Stomach (tissue), 8 donors: ENCODE measurements at regions not wholly inside any gene's neighbourhood (a gene's known extent, or its start where the extent isn't known, plus 50 kb on each side); places are given as distances from the start of the nearest gene placed in this dataset.
A peak's percentile ranks its signal among the peaks of the same experiment; 100 is the strongest.

ENCODE experiments used
- DNase-seq, 2 donors: peaks; one replicate each; pipeline versions ENCODE4 v3.0.0 to v3.0.0-alpha.2; 2013 to 2019
- H3K27ac ChIP-seq, 5 donors: fragments of 200-600 bp in 4 of 5; sonication (generic) in 4 of 5; one replicate each; pipeline ENCODE4 v1.5.1; 2013 to 2019; ENCODE audit warnings: mild to moderate bottlenecking in 1 of 5, moderate library complexity in 1 of 5
- H3K27me3 ChIP-seq, 3 donors: fragments of 200-600 bp; sonication (generic); one replicate each; pipeline ENCODE4 v1.5.1; 2017 to 2019; ENCODE audit warnings: mixed run types in 1 of 3
- H3K36me3 ChIP-seq, 4 donors: fragments of 200-600 bp; sonication (generic); 1 replicate in 3 of 4; 2 replicates in 1 of 4; pipeline ENCODE4 v1.5.1; 2016 to 2019
- H3K4me1 ChIP-seq, 4 donors: fragments of 200-600 bp; sonication (generic); one replicate each; pipeline ENCODE4 v1.5.1; 2016 to 2019
- H3K4me3 ChIP-seq, 4 donors: fragments of 200-600 bp; sonication (generic) in 3 of 4; one replicate each; pipeline ENCODE4 v1.5.1; 2016 to 2019; ENCODE audit warnings: mild to moderate bottlenecking in 1 of 4
- H3K9me3 ChIP-seq, 4 donors: fragments of 200-600 bp; sonication (generic); one replicate each; pipeline ENCODE4 v1.5.1; 2016 to 2019
- EP300 ChIP-seq: sonication (generic); formaldehyde crosslinking; IDR thresholded peaks from one replicate; pipeline ENCODE4 v1.6.1; 2017; ENCODE audit warnings: antibody characterized with exemption
- POLR2A ChIP-seq, 4 donors: fragments of 450-650 bp; IDR thresholded peaks; one replicate each; pipeline ENCODE4 v1.6.1; 2016; ENCODE audit warnings: antibody characterized with exemption in 4 of 4, control low read depth in 2 of 4, mild to moderate bottlenecking in 1 of 4, moderate library complexity in 1 of 4
- POLR2AphosphoS5 ChIP-seq, 3 donors: sonication (generic); formaldehyde crosslinking; IDR thresholded peaks; one replicate each; pipeline ENCODE4 v1.6.1; 2016; ENCODE audit warnings: antibody characterized with exemption in 3 of 3
- WGBS, 5 donors: extraction: QIAGEN DNeasy Blood & Tissue Kit in 3 of 5; methylation state at CpG; one replicate each; pipeline versions ENCODE4 v1.1.5 to v1.1.7; 2013 to 2018; 5-methylcytosine and 5-hydroxymethylcytosine counted together
- intact Hi-C: fragments of 100-400 bp; cut with DNase I; formaldehyde crosslinking; loops from one replicate; pipeline ENCODE4 v1.15.1; 2023; ENCODE audit warnings: low total_unique reads
- TF ChIP-seq, protein P1 (sequence below), 7 experiments: fragments of 450-650 bp in 4 of 7; fragments of 200-600 bp in 3 of 7; sonication (generic) in 3 of 7; IDR thresholded peaks; one replicate each; pipeline ENCODE4 v1.5.1; 2016 to 2019; ENCODE audit warnings: antibody characterized with exemption in 7 of 7, control low read depth in 2 of 7, mild to moderate bottlenecking in 1 of 7
- donor health status: healthy with polysubstance abuse.
- donor health status: Bipolar disorder and iron deficiency.
- donor health status: healthy.

DNA sequence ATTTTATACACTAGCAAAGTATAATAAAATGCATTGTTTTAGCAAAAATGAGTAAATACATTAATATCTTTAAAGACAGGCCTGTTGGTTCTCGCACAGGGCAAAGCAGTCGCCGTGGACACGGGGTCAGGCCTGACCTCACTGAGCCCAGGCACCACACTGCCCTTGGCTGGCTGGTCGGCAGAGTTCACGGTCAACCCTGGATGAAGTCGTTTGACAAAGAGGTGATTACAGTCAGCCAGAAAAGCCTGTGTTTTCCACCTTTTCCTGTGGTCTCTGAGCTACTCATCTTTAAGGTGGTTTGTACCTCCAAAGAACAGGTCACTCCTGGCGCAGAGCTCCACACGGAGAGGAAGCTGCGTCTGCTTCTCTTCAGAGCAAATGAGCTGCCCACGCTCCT lies 191.5 kb downstream of the DLL1 start:
- H3K27ac ChIP-seq = no peak overlapping the region
- 79 to 88% (median 85%) methylated on average over 11 of the region's 11 CpGs for WGBS, 5 donors
- H3K36me3 ChIP-seq = no peaks in the 10 kb centered on the region
- peak in 1 of 2 donors; percentile 13 for DNase-seq
- H3K27me3 ChIP-seq = peaks cover 0 to 13% (median 0%) of the 10 kb centered on the region in 3 donors
- peaks cover 0 to 9% (median 0%) of the 10 kb centered on the region in 4 donors for H3K9me3 ChIP-seq
- no peak overlapping the region for H3K4me3 ChIP-seq
- TF ChIP-seq, protein P1, sequence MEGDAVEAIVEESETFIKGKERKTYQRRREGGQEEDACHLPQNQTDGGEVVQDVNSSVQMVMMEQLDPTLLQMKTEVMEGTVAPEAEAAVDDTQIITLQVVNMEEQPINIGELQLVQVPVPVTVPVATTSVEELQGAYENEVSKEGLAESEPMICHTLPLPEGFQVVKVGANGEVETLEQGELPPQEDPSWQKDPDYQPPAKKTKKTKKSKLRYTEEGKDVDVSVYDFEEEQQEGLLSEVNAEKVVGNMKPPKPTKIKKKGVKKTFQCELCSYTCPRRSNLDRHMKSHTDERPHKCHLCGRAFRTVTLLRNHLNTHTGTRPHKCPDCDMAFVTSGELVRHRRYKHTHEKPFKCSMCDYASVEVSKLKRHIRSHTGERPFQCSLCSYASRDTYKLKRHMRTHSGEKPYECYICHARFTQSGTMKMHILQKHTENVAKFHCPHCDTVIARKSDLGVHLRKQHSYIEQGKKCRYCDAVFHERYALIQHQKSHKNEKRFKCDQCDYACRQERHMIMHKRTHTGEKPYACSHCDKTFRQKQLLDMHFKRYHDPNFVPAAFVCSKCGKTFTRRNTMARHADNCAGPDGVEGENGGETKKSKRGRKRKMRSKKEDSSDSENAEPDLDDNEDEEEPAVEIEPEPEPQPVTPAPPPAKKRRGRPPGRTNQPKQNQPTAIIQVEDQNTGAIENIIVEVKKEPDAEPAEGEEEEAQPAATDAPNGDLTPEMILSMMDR (IDR thresholded peaks at IDR 0.05) = no peak
- intact Hi-C loops = no loop called here
- peaks cover 0 to 4% (median 0%) of the 10 kb centered on the region in 4 donors for H3K4me1 ChIP-seq

DNA sequence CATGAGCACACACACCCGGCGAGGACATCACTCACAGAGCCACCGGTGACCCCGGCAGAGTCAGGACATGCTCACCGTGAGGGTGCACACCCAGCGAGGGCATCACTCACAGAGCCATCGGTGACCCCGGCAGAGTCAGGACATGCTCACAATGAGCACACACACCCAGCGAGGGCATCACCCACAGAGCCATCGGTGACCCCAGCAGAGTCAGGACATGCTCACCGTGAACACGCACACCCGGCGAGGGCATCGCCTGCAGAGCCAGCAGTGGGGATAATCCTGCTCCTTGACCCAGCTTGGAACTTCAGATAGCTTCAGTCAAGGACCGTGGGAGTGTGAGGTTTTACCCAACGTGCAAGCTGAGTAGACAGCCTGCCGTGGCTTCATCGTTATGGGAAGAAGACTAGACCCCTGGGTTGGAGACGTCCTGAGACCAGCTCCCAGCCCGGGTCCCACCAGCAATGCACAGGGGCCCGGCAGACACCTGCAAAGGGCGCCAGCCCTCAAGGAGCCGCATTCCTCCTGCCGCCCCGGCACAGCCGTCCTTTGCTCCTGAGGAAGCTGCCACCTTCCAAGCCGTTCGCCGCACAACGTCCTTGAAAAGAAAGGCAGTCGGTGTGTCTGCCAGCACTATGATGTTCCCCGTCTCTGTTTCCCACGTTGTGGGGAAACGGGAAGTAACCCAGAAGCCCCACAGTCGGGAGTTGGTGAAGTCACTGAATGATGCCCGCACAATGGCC lies 192.3 kb downstream of the DLL1 start:
- Histone ChIP-seq H3K36me3 (no peaks in the 10 kb centered on the region), H3K27me3 (peaks cover 0 to 13% (median 0%) of the 10 kb centered on the region in 3 donors), H3K27ac (no peak overlapping the region), H3K4me3 (no peak overlapping the region), H3K9me3 (peaks cover 0 to 9% (median 0%) of the 10 kb centered on the region in 4 donors), H3K4me1 (peaks cover 0 to 4% (median 0%) of the 10 kb centered on the region in 4 donors)
- intact Hi-C loops = no loop called here
- 86 to 95% (median 91%) methylated on average over 28 to 37 of the region's 37 CpGs for WGBS, 5 donors
- TF ChIP-seq EP300 (no peak), POLR2AphosphoS5 (IDR thresholded peaks at IDR 0.05) (no peak), POLR2A (IDR thresholded peaks at IDR 0.05) (no peak)
- TF ChIP-seq, protein P1 (IDR thresholded peaks at IDR 0.05) = no peak
- DNase-seq = peak in 1 of 2 donors; percentile 22

DNA sequence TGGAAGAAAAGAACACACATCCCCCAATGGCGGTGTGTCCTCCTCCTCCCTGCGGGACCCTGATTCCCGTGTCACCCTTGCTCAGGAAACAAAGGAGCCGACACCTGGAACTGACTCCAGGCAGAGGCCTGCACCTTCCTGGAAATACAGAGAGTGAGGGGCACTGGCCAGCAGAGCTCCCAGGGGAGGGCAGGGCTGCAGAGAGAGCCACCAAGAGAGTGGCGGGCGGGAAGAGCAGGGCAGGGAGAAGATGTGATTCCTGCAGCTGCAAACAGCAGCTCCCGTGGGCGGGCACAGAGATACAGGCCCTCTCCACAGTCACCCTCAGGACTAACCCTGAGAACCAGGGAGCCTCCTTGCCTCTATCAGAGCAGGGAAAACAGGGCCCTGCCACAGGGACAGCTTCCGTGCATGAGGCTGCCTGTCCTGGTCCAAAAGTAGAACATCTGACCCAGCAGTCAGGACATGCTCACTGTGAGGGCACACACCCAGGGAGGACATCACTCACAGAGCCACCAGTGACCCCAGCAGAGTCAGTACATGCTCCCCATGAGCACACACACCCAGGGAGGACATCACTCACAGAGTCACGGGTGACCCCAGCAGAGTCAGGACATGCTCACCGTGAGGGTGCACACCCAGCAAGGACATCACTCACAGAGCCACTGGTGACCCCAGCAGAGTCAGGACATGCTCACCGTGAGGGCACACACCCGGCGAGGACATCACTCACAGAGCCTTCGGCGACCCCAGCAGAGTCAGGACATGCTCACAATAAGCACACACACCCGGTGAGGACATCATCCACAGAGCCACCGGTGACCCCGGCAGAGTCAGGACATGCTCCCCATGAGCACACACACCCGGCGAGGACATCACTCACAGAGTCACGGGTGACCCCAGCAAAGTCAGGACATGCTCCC lies 193.1 kb downstream of the DLL1 start:
- Histone ChIP-seq H3K36me3 (no peaks in the 10 kb centered on the region), H3K27ac (no peak overlapping the region), H3K27me3 (peaks cover 0 to 17% (median 0%) of the 10 kb centered on the region in 3 donors), H3K9me3 (peaks cover 0 to 9% (median 0%) of the 10 kb centered on the region in 4 donors), H3K4me3 (no peak overlapping the region), H3K4me1 (peaks cover 0 to 4% (median 0%) of the 10 kb centered on the region in 4 donors)
- TF ChIP-seq EP300 (no peak), POLR2A (IDR thresholded peaks at IDR 0.05) (no peak), POLR2AphosphoS5 (IDR thresholded peaks at IDR 0.05) (no peak)
- TF ChIP-seq, protein P1 (IDR thresholded peaks at IDR 0.05) = no peak
- peak in 1 of 2 donors; percentile 18 for DNase-seq
- WGBS, 5 donors = 78 to 82% (median 79%) methylated on average over 13 to 22 of the region's 22 CpGs
- intact Hi-C loops = no loop called here

DNA sequence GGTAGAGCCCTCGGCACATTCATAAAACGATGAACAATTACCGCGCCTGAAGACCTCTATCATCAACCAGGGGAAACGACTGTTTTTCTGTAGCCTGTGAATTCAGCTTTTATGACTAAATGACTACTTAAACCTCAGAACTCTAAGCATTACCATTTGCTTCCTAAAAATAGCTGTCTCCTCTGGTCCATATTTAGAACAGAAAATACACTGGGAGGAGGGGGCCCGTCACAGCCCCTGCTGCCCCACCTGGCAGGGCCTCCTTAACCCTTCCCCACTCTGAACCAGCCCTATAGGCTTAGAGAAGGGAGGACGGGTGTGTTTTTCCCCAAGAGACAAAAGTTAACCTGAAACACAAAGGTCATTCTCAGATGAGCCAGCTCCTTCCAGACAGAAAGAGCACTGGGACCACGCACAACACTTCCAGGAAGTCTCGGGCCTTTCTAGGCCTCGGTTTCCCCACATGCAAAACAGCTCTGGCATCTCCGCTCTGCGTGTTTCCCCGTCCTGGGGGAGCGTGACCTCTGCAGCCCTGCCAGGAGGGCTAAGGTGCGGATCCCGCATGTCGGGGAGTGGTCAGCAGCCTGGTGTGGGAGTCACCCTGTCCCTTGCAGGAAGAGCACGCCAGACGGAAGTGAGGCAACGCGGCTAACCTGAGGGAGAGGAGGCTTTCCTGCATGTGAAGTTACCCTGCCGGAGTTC lies 193.9 kb downstream of the DLL1 start:
- WGBS, 5 donors = 57 to 76% (median 72%) methylated on average over 9 to 22 of the region's 22 CpGs
- intact Hi-C loops = no loop called here
- Histone ChIP-seq H3K36me3 (no peaks in the 10 kb centered on the region), H3K4me1 (peaks cover 0 to 4% (median 0%) of the 10 kb centered on the region in 4 donors), H3K27ac (no peak overlapping the region), H3K27me3 (peaks cover 0 to 17% (median 0%) of the 10 kb centered on the region in 3 donors), H3K4me3 (no peak overlapping the region), H3K9me3 (peaks cover 0 to 9% (median 0%) of the 10 kb centered on the region in 4 donors)
- DNase-seq = peak in 1 of 2 donors; percentile 15
- TF ChIP-seq POLR2AphosphoS5 (IDR thresholded peaks at IDR 0.05) (no peak), EP300 (no peak), POLR2A (IDR thresholded peaks at IDR 0.05) (no peak)
- TF ChIP-seq, protein P1 (IDR thresholded peaks at IDR 0.05) = no peak
